ENCODE measurements at regions not wholly inside any gene's neighbourhood (a gene's known extent, or its start where the extent isn't known, plus 50 kb on each side); places are given as distances from the start of the nearest gene placed in this dataset.

DNA sequence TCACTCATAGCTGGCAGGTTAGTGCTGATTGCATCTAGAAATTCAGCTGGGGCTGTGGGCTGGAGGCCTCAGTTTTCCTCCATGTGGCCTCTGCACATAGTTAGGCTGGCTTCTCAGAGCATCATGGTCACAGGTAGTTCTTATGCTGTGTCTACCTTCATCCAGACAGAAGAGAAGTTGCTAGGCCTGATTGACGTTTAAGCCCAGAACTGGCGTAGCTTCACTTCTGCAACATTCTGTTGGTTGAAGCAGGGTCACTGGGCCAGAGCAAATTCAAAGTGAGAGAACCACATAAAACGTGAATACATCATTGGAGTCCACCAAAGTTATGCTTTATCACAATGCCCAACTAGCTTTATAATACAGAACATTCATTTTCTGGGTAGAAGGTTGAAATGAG is 116.0 kb downstream of the SPP2 start:
- Histone ChIP-seq H3K4me2 (ENCODE audit: low read length) (no peak overlapping the region), H3K79me2 (ENCODE audit: insufficient read depth, low read depth, low read length) (no peaks in the 10 kb centered on the region), H3K4me1 (ENCODE audit: insufficient read depth, low read length, poor library complexity, severe bottlenecking) (peaks cover 19% of the 10 kb centered on the region), H3K9me2 (ENCODE audit: insufficient read depth, low read length) (no peaks in the 10 kb centered on the region), H3K36me3 (ENCODE audit: insufficient read depth, low read length) (no peaks in the 10 kb centered on the region), H2AFZ (ENCODE audit: low read length) (no peak overlapping the region), H3K4me3 (ENCODE audit: low read depth, low read length, poor library complexity, severe bottlenecking) (no peak overlapping the region), H3K27ac (ENCODE audit: low read depth, low read length, poor library complexity, severe bottlenecking) (no peak overlapping the region), H4K20me1 (ENCODE audit: insufficient read depth, low read length) (no peaks in the 10 kb centered on the region), H3K9me3 (ENCODE audit: low read length) (no peaks in the 10 kb centered on the region)
- ChIA-PET POLR2A (interaction anchor here (0.7 to 0.9 kb wide), 2 partner anchors 23 to 339 kb away, joined by 3 to 4 read pairs; no protein-coding TSS in a partner anchor), CTCF (ENCODE audit: unreplicated experiment) (no interaction called here)
- DNase-seq (ENCODE audit: low spot score): no peak
- TF ChIP-seq, protein P1, sequence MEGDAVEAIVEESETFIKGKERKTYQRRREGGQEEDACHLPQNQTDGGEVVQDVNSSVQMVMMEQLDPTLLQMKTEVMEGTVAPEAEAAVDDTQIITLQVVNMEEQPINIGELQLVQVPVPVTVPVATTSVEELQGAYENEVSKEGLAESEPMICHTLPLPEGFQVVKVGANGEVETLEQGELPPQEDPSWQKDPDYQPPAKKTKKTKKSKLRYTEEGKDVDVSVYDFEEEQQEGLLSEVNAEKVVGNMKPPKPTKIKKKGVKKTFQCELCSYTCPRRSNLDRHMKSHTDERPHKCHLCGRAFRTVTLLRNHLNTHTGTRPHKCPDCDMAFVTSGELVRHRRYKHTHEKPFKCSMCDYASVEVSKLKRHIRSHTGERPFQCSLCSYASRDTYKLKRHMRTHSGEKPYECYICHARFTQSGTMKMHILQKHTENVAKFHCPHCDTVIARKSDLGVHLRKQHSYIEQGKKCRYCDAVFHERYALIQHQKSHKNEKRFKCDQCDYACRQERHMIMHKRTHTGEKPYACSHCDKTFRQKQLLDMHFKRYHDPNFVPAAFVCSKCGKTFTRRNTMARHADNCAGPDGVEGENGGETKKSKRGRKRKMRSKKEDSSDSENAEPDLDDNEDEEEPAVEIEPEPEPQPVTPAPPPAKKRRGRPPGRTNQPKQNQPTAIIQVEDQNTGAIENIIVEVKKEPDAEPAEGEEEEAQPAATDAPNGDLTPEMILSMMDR (conservative IDR thresholded peaks at IDR 0.05; ENCODE audit: low read length): no peak
- no peak for TF ChIP-seq EZH2phosphoT487 (IDR thresholded peaks at IDR 0.05; ENCODE audit: borderline replicate concordance, low read depth, low read length)
- intact Hi-C loops (cut with micrococcal nuclease; ENCODE audit: unreplicated experiment): no loop called here
- BruUV-seq (replicated peaks): no TSS peak

GRCh38 chr2:234165421-234165820 is 114.9 kb downstream of the SPP2 start:
- no TSS peak for BruUV-seq (replicated peaks)
- Histone ChIP-seq H3K4me1 (ENCODE audit: insufficient read depth, low read length, poor library complexity, severe bottlenecking) (peaks cover 19% of the 10 kb centered on the region), H3K36me3 (ENCODE audit: insufficient read depth, low read length) (no peaks in the 10 kb centered on the region), H2AFZ (ENCODE audit: low read length) (no peak overlapping the region), H3K4me3 (ENCODE audit: low read depth, low read length, poor library complexity, severe bottlenecking) (no peak overlapping the region), H4K20me1 (ENCODE audit: insufficient read depth, low read length) (no peaks in the 10 kb centered on the region), H3K9me2 (ENCODE audit: insufficient read depth, low read length) (no peaks in the 10 kb centered on the region), H3K27ac (ENCODE audit: low read depth, low read length, poor library complexity, severe bottlenecking) (no peak overlapping the region), H3K4me2 (ENCODE audit: low read length) (no peak overlapping the region), H3K79me2 (ENCODE audit: insufficient read depth, low read depth, low read length) (no peaks in the 10 kb centered on the region), H3K9me3 (ENCODE audit: low read length) (no peaks in the 10 kb centered on the region)
- CTCF ChIA-PET (ENCODE audit: unreplicated experiment): no interaction called here
- TF ChIP-seq, protein P1 (conservative IDR thresholded peaks at IDR 0.05; ENCODE audit: low read length): no peak
- no peak for DNase-seq (ENCODE audit: low spot score)
- intact Hi-C loops (cut with micrococcal nuclease; ENCODE audit: unreplicated experiment): no loop called here
- POLR2A ChIA-PET: no interaction called here

GRCh38 chr2:234164493-234165413 is 114.3 kb downstream of the SPP2 start:
- TF ChIP-seq EZH2phosphoT487 (IDR thresholded peaks at IDR 0.05; ENCODE audit: borderline replicate concordance, low read depth, low read length): no peak
- TF ChIP-seq, protein P1 (conservative IDR thresholded peaks at IDR 0.05; ENCODE audit: low read length): no peak
- POLR2A ChIA-PET: no interaction called here
- Histone ChIP-seq H3K9me2 (ENCODE audit: insufficient read depth, low read length) (no peaks in the 10 kb centered on the region), H3K36me3 (ENCODE audit: insufficient read depth, low read length) (no peaks in the 10 kb centered on the region), H3K9me3 (ENCODE audit: low read length) (no peaks in the 10 kb centered on the region), H2AFZ (ENCODE audit: low read length) (peak overlapping the region; percentile 77), H3K4me3 (ENCODE audit: low read depth, low read length, poor library complexity, severe bottlenecking) (no peak overlapping the region), H3K4me1 (ENCODE audit: insufficient read depth, low read length, poor library complexity, severe bottlenecking) (peaks cover 19% of the 10 kb centered on the region), H4K20me1 (ENCODE audit: insufficient read depth, low read length) (no peaks in the 10 kb centered on the region), H3K27ac (ENCODE audit: low read depth, low read length, poor library complexity, severe bottlenecking) (peak overlapping the region; percentile 11), H3K79me2 (ENCODE audit: insufficient read depth, low read depth, low read length) (no peaks in the 10 kb centered on the region), H3K4me2 (ENCODE audit: low read length) (peak overlapping the region; percentile 50)
- BruUV-seq (replicated peaks): no TSS peak
- CTCF ChIA-PET (ENCODE audit: unreplicated experiment): no interaction called here
- intact Hi-C loops (cut with micrococcal nuclease; ENCODE audit: unreplicated experiment): no loop called here
- DNase-seq (ENCODE audit: low spot score): peak; percentile 78
